SK-N-SH (cell line): ENCODE measurements at regions not wholly inside any gene's neighbourhood (a gene's known extent, or its start where the extent isn't known, plus 50 kb on each side); places are given as distances from the start of the nearest gene placed in this dataset.

ENCODE experiments used
- CTCF ChIA-PET: fragments of 300-600, 350-600 bp; formaldehyde crosslinking; extraction: SDS; loops from one replicate; lab custom pipeline; 2021; lab: Yijun Ruan, JAX
- POLR2A ChIA-PET: fragments of 350-600 bp; sonication (Branson Sonifier 250); formaldehyde crosslinking; extraction: SDS; loops from one replicate; lab custom pipeline; 2020; ENCODE audit warnings: antibody characterized with exemption, inconsistent platforms; lab: Yijun Ruan, JAX
- DNase-seq: peaks from one replicate; pipeline ENCODE4 v3.0.0; 2012
- H2AFZ ChIP-seq: fragments of 200-600 bp; sonication (generic); 2 replicates; pipeline ENCODE4 v1.8.1; 2016; ENCODE audit warnings: antibody characterized with exemption, mild to moderate bottlenecking, low read depth
- H3F3A ChIP-seq: fragments of 200-600 bp; sonication (generic); replicated peaks from 2 replicates; pipeline ENCODE3; 2016; ENCODE audit warnings: antibody characterized with exemption, mild to moderate bottlenecking; ENCODE audit not compliant: insufficient read depth
- H3K27ac ChIP-seq, 2 experiments: fragments of 200-500 bp in 1 of 2; fragments of 200-600 bp in 1 of 2; sonication (Bioruptor generic) in 1 of 2; sonication (generic), shearing (Covaris generic) in 1 of 2; 2 replicates each; pipeline versions ENCODE4 v1.5.1 to v1.6.1; 2014 to 2016; ENCODE audit warnings: low read depth in 2 of 2, inconsistent platforms in 1 of 2, low read length in 1 of 2, mild to moderate bottlenecking in 1 of 2, mixed read lengths in 1 of 2
- H3K27me3 ChIP-seq: fragments of 200-600 bp; sonication (generic), shearing (Covaris generic); 2 replicates; pipeline ENCODE4 v1.6.1; 2016; ENCODE audit warnings: mixed run types; ENCODE audit not compliant: insufficient read depth
- H3K36me3 ChIP-seq, 2 experiments: fragments of 200-500 bp in 1 of 2; fragments of 200-600 bp in 1 of 2; sonication (Bioruptor generic) in 1 of 2; sonication (generic) in 1 of 2; replicated peaks in 1 of 2; 2 replicates each; pipeline versions ENCODE3 to v1.5.1; 2014 to 2016; ENCODE audit warnings: low read length in 1 of 2, mild to moderate bottlenecking in 1 of 2; ENCODE audit not compliant: insufficient read depth in 2 of 2, control insufficient read depth in 1 of 2
- H3K4me1 ChIP-seq, 2 experiments: fragments of 200-500 bp in 1 of 2; fragments of 200-600 bp in 1 of 2; sonication (Bioruptor generic) in 1 of 2; sonication (generic), shearing (Covaris generic) in 1 of 2; 2 replicates each; pipeline versions ENCODE4 v1.5.1 to v1.6.1; 2014 to 2016; ENCODE audit warnings: low read depth in 1 of 2, low read length in 1 of 2, mixed run types in 1 of 2; ENCODE audit not compliant: insufficient read depth in 2 of 2, control insufficient read depth in 1 of 2
- H3K4me2 ChIP-seq: fragments of 200-600 bp; sonication (generic), shearing (Covaris generic); 2 replicates; pipeline ENCODE4 v1.6.1; 2017; ENCODE audit warnings: mixed run types
- H3K4me3 ChIP-seq, 2 experiments: fragments of 200-500 bp in 1 of 2; fragments of 200-600 bp in 1 of 2; sonication (Bioruptor generic) in 1 of 2; sonication (generic), shearing (Covaris generic) in 1 of 2; 2 replicates each; pipeline versions ENCODE4 v1.5.1 to v1.8.1; 2014 to 2016; ENCODE audit warnings: low read depth in 2 of 2, inconsistent platforms in 1 of 2, low read length in 1 of 2, mild to moderate bottlenecking in 1 of 2, mixed read lengths in 1 of 2, moderate library complexity in 1 of 2
- H3K79me2 ChIP-seq: fragments of 200-600 bp; sonication (generic); 2 replicates; pipeline ENCODE4 v1.8.1; 2017; ENCODE audit warnings: mild to moderate bottlenecking; ENCODE audit not compliant: insufficient read depth
- H3K9ac ChIP-seq: fragments of 200-600 bp; sonication (generic); 2 replicates; pipeline ENCODE4 v1.6.1; 2017; ENCODE audit warnings: mixed run types
- H3K9me2 ChIP-seq: fragments of 200-600 bp; sonication (generic); 2 replicates; pipeline ENCODE4 v1.6.1; 2017; ENCODE audit warnings: mixed run types
- H3K9me3 ChIP-seq: fragments of 200-600 bp; sonication (generic); 2 replicates; pipeline ENCODE4 v1.6.1; 2017; ENCODE audit warnings: mixed run types, mild to moderate bottlenecking, moderate library complexity
- H4K20me1 ChIP-seq: fragments of 200-600 bp; sonication (generic); 2 replicates; pipeline ENCODE4 v1.6.1; 2017; ENCODE audit warnings: mild to moderate bottlenecking, mixed run types; ENCODE audit not compliant: insufficient read depth
- EZH2phosphoT487 ChIP-seq: fragments of 200-600 bp; sonication (generic); IDR thresholded peaks from 2 replicates; pipeline ENCODE4 v1.6.1; 2017; ENCODE audit warnings: low read depth, mixed run types, mild to moderate bottlenecking, antibody characterized with exemption, moderate library complexity, borderline replicate concordance
- FOSL2 ChIP-seq: IDR thresholded peaks from 2 replicates; pipeline ENCODE4 v1.4.0; 2012; ENCODE audit warnings: low read depth, mild to moderate bottlenecking, moderate library complexity, borderline replicate concordance
- FOXM1 ChIP-seq: IDR thresholded peaks from 2 replicates; pipeline ENCODE4 v1.4.0; 2012; ENCODE audit warnings: low read depth, mild to moderate bottlenecking
- GATA2 ChIP-seq: sonication (generic); formaldehyde crosslinking; IDR thresholded peaks from 2 replicates; pipeline ENCODE4 v1.5.0; 2020; ENCODE audit warnings: mild to moderate bottlenecking, missing genetic modification reagents
- MEF2A ChIP-seq: IDR thresholded peaks from 2 replicates; pipeline ENCODE4 v1.4.0; 2012; ENCODE audit warnings: low read depth, borderline replicate concordance
- NFIC ChIP-seq: IDR thresholded peaks from 2 replicates; pipeline ENCODE4 v1.4.0; 2012; ENCODE audit warnings: borderline replicate concordance
- NRF1 ChIP-seq: IDR thresholded peaks from 2 replicates; pipeline ENCODE4 v1.6.1; 2012; ENCODE audit warnings: low read depth, mild to moderate bottlenecking, low read length
- PBX3 ChIP-seq: IDR thresholded peaks from 2 replicates; pipeline ENCODE4; 2012
- RCOR1 ChIP-seq: fragments of 150-350 bp; IDR thresholded peaks from 2 replicates; pipeline ENCODE4 v1.6.1; 2017; ENCODE audit warnings: antibody characterized with exemption, low read length
- RXRA ChIP-seq: IDR thresholded peaks from 2 replicates; pipeline ENCODE4 v1.4.0; 2012; ENCODE audit warnings: low read depth, mild to moderate bottlenecking, borderline replicate concordance
- SMC3 ChIP-seq: IDR thresholded peaks from 2 replicates; pipeline ENCODE4 v1.6.1; 2012; ENCODE audit warnings: low read depth, low read length, improper control_type of control experiment
- TAF1 ChIP-seq: IDR thresholded peaks from 2 replicates; pipeline ENCODE4 v1.6.1; 2012; ENCODE audit warnings: low read depth, mild to moderate bottlenecking, low read length, moderate library complexity, borderline replicate concordance
- TCF12 ChIP-seq: IDR thresholded peaks from 2 replicates; pipeline ENCODE4 v1.4.0; 2012
- TEAD4 ChIP-seq: IDR thresholded peaks from 2 replicates; pipeline ENCODE4 v1.4.0; 2012; ENCODE audit warnings: mild to moderate bottlenecking, borderline replicate concordance; ENCODE audit not compliant: insufficient read depth
- WGBS: methylation state at CpG from one replicate; pipeline ENCODE4 v1.1.6; 2017; ENCODE audit warnings: low lambda C conversion rate; 5-methylcytosine and 5-hydroxymethylcytosine counted together
- TF ChIP-seq, protein P1 (sequence below): IDR thresholded peaks from 2 replicates; pipeline ENCODE4 v1.4.0; 2012; ENCODE audit warnings: low read depth
- TF ChIP-seq, protein P2 (sequence below): fragments of 200-600 bp; sonication (generic); IDR thresholded peaks from 2 replicates; pipeline ENCODE4 v1.6.1; 2017; ENCODE audit warnings: antibody characterized with exemption, mild to moderate bottlenecking, moderate library complexity

- Histone ChIP-seq H3K4me1 (no peaks in the 10 kb centered on the region), H3K36me3 (no peaks in the 10 kb centered on the region), H3K9ac (no peak overlapping the region), H3K4me2 (no peak overlapping the region), H4K20me1 (no peaks in the 10 kb centered on the region), H3K4me3 (no peak overlapping the region), H3K27ac (no peak overlapping the region), H3K27me3 (no peaks in the 10 kb centered on the region), H3K9me3 (no peaks in the 10 kb centered on the region), H3F3A (no peaks in the 10 kb centered on the region), H2AFZ (no peak overlapping the region), H3K79me2 (no peaks in the 10 kb centered on the region), H3K9me2 (no peaks in the 10 kb centered on the region)
- TF ChIP-seq FOSL2 = no peak
- ChIA-PET POLR2A (no interaction called here), CTCF (interaction anchor here (1.1 to 1.2 kb wide), 2 partner anchors 9 to 151 kb away, joined by 3 read pairs; no protein-coding TSS in a partner anchor)
- DNase-seq = no peak
Measured at GRCh38 chr12:24544368-24544767, 404.5 kb downstream of the BCAT1 start.

GRCh38 chr12:24541193-24541871 lies 407.6 kb downstream of the BCAT1 start:
- DNase-seq = no peak
- CTCF ChIA-PET = interaction anchor here (0.7 kb wide), 1 partner anchor 197 kb away, joined by 3 read pairs; no protein-coding TSS in a partner anchor
- no peaks in the 10 kb centered on the region for H4K20me1 ChIP-seq
- H2AFZ ChIP-seq = no peak overlapping the region
- H3K4me1 ChIP-seq = no peaks in the 10 kb centered on the region; a peak in 1 of 4 replicates
- H3K4me3 ChIP-seq = no peak overlapping the region
- no peak overlapping the region for H3K4me2 ChIP-seq
- no peaks in the 10 kb centered on the region for H3K36me3 ChIP-seq
- no peaks in the 10 kb centered on the region for H3K9me2 ChIP-seq
- TF ChIP-seq NRF1 (no peak), NFIC (no peak), GATA2 (no peak), MEF2A (no peak), TCF12 (no peak), RXRA (no peak), SMC3 (no peak), EZH2phosphoT487 (no peak), RCOR1 (no peak), TEAD4 (no peak), FOXM1 (no peak), PBX3 (no peak), TAF1 (no peak)
- TF ChIP-seq, protein P1, sequence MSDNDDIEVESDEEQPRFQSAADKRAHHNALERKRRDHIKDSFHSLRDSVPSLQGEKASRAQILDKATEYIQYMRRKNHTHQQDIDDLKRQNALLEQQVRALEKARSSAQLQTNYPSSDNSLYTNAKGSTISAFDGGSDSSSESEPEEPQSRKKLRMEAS = no peak
- TF ChIP-seq, protein P2, sequence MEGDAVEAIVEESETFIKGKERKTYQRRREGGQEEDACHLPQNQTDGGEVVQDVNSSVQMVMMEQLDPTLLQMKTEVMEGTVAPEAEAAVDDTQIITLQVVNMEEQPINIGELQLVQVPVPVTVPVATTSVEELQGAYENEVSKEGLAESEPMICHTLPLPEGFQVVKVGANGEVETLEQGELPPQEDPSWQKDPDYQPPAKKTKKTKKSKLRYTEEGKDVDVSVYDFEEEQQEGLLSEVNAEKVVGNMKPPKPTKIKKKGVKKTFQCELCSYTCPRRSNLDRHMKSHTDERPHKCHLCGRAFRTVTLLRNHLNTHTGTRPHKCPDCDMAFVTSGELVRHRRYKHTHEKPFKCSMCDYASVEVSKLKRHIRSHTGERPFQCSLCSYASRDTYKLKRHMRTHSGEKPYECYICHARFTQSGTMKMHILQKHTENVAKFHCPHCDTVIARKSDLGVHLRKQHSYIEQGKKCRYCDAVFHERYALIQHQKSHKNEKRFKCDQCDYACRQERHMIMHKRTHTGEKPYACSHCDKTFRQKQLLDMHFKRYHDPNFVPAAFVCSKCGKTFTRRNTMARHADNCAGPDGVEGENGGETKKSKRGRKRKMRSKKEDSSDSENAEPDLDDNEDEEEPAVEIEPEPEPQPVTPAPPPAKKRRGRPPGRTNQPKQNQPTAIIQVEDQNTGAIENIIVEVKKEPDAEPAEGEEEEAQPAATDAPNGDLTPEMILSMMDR = no peak
- no peak overlapping the region for H3K9ac ChIP-seq
- H3K9me3 ChIP-seq = no peaks in the 10 kb centered on the region
- no peaks in the 10 kb centered on the region for H3K27me3 ChIP-seq
- H3F3A ChIP-seq = no peaks in the 10 kb centered on the region
- WGBS = 61% methylated on average over 5 of the region's 5 CpGs
- POLR2A ChIA-PET = no interaction called here
- no peak overlapping the region for H3K27ac ChIP-seq
- no peaks in the 10 kb centered on the region for H3K79me2 ChIP-seq
